H9 (cell line): ENCODE measurements at regions not wholly inside any gene's neighbourhood (a gene's known extent, or its start where the extent isn't known, plus 50 kb on each side); places are given as distances from the start of the nearest gene placed in this dataset.

Source experiments
- DNase-seq: peaks from one replicate; pipeline ENCODE4 v3.0.0-alpha.2; 2017
- H2AFZ ChIP-seq: one replicate; pipeline ENCODE4 v1.6.1; 2013; ENCODE audit warnings: mild to moderate bottlenecking, low read length, control low read depth, moderate library complexity
- H2AK5ac ChIP-seq: 2 replicates; pipeline ENCODE4 v1.6.1; 2013; ENCODE audit warnings: low read length, control low read depth, mixed read lengths; ENCODE audit not compliant: insufficient read length
- H2BK120ac ChIP-seq: one replicate; pipeline ENCODE4 v1.6.1; 2013; ENCODE audit warnings: low read depth, mild to moderate bottlenecking, low read length, control low read depth, inconsistent platforms; ENCODE audit not compliant: poor library complexity, severe bottlenecking
- H2BK12ac ChIP-seq: 2 replicates; pipeline ENCODE4 v1.6.1; 2013; ENCODE audit warnings: low read length, control low read depth, mixed read lengths, low read depth; ENCODE audit not compliant: insufficient read length
- H2BK15ac ChIP-seq: 2 replicates; pipeline ENCODE4 v1.6.1; 2013; ENCODE audit warnings: low read depth, low read length, control low read depth
- H2BK20ac ChIP-seq: one replicate; pipeline ENCODE4 v1.6.1; 2013; ENCODE audit warnings: low read depth, mild to moderate bottlenecking, low read length, control low read depth, inconsistent platforms; ENCODE audit not compliant: poor library complexity, severe bottlenecking
- H2BK5ac ChIP-seq: 2 replicates; pipeline ENCODE4 v1.6.1; 2013; ENCODE audit warnings: low read length, control low read depth, mixed read lengths; ENCODE audit not compliant: insufficient read length
- H3K14ac ChIP-seq: 2 replicates; pipeline ENCODE4 v1.6.1; 2013; ENCODE audit warnings: low read length, control low read depth; ENCODE audit not compliant: insufficient read depth
- H3K18ac ChIP-seq: 2 replicates; pipeline ENCODE4 v1.6.1; 2013; ENCODE audit warnings: low read depth, mild to moderate bottlenecking, mixed read lengths, low read length, control low read depth; ENCODE audit not compliant: insufficient read length
- H3K23ac ChIP-seq: 2 replicates; pipeline ENCODE4 v1.6.1; 2013; ENCODE audit warnings: low read length, control low read depth, mixed read lengths, low read depth; ENCODE audit not compliant: insufficient read length
- H3K23me2 ChIP-seq: 2 replicates; pipeline ENCODE4 v1.6.1; 2013; ENCODE audit warnings: low read depth, mild to moderate bottlenecking, mixed read lengths, low read length, control low read depth; ENCODE audit not compliant: insufficient read length, poor library complexity, severe bottlenecking
- H3K27ac ChIP-seq: 2 replicates; pipeline ENCODE4 v1.5.1; 2013; ENCODE audit warnings: low read length, control low read depth, mixed read lengths, low read depth; ENCODE audit not compliant: insufficient read length
- H3K27me3 ChIP-seq: 2 replicates; pipeline ENCODE4 v1.6.1; 2013; ENCODE audit warnings: low read length, control low read depth, inconsistent platforms; ENCODE audit not compliant: insufficient read depth
- H3K4ac ChIP-seq: 2 replicates; pipeline ENCODE4 v1.6.1; 2013; ENCODE audit warnings: low read depth, mild to moderate bottlenecking, control low read depth, inconsistent platforms, low read length, moderate library complexity
- H3K4me1 ChIP-seq: 2 replicates; pipeline ENCODE4 v1.6.1; 2013; ENCODE audit warnings: low read length, control low read depth, inconsistent platforms; ENCODE audit not compliant: insufficient read depth
- H3K4me2 ChIP-seq: 2 replicates; pipeline ENCODE4 v1.6.1; 2013; ENCODE audit warnings: low read length, control low read depth, mixed read lengths; ENCODE audit not compliant: insufficient read length, insufficient read depth
- H3K56ac ChIP-seq: 2 replicates; pipeline ENCODE4 v1.6.1; 2013; ENCODE audit warnings: low read depth, mild to moderate bottlenecking, mixed read lengths, low read length, control low read depth; ENCODE audit not compliant: insufficient read length
- H3K79me1 ChIP-seq: 2 replicates; pipeline ENCODE4 v1.6.1; 2013; ENCODE audit warnings: low read depth, mild to moderate bottlenecking, moderate library complexity, low read length, control low read depth, inconsistent platforms; ENCODE audit not compliant: insufficient read depth, poor library complexity, severe bottlenecking
- H3K79me2 ChIP-seq: 2 replicates; pipeline ENCODE4 v1.6.1; 2013; ENCODE audit warnings: low read length, control low read depth, inconsistent platforms; ENCODE audit not compliant: insufficient read depth
- H3K9ac ChIP-seq: 2 replicates; pipeline ENCODE4 v1.6.1; 2013; ENCODE audit warnings: low read length, control low read depth, mixed read lengths; ENCODE audit not compliant: insufficient read length; ENCODE audit errors: extremely low read depth
- H3K9me3 ChIP-seq: one replicate; pipeline ENCODE4 v1.6.1; 2013; ENCODE audit warnings: low read depth, low read length, inconsistent platforms; ENCODE audit not compliant: control insufficient read depth
- H3T11ph ChIP-seq: one replicate; pipeline ENCODE4 v1.6.1; 2013; ENCODE audit warnings: mild to moderate bottlenecking, low read length, control low read depth, inconsistent platforms
- H4K20me1 ChIP-seq: one replicate; pipeline ENCODE4 v1.6.1; 2013; ENCODE audit not compliant: control insufficient read depth, insufficient read length, insufficient read depth
- H4K5ac ChIP-seq: 2 replicates; pipeline ENCODE4 v1.6.1; 2013; ENCODE audit warnings: low read depth, mild to moderate bottlenecking, mixed read lengths, low read length, control low read depth; ENCODE audit not compliant: insufficient read length
- H4K8ac ChIP-seq: replicated peaks from 2 replicates; pipeline ENCODE4 v1.6.1; 2013; ENCODE audit warnings: low read length, control low read depth, mixed read lengths, low read depth; ENCODE audit not compliant: insufficient read length
- H4K91ac ChIP-seq: 2 replicates; pipeline ENCODE4 v1.6.1; 2013; ENCODE audit warnings: low read depth, mild to moderate bottlenecking, moderate library complexity, mixed read lengths, low read length, control low read depth; ENCODE audit not compliant: insufficient read length
- H3K27ac Mint-ChIP-seq, 3 experiments: 2 replicates in 2 of 3; 3 replicates in 1 of 3; pipeline ENCODE4 v1.8.0; 2020 to 2021; ENCODE audit warnings: mixed read lengths in 3 of 3, mild to moderate bottlenecking in 1 of 3, moderate library complexity in 1 of 3
- H3K27me3 Mint-ChIP-seq: 2 replicates; pipeline ENCODE4 v1.8.0; 2021; ENCODE audit warnings: low read depth, mild to moderate bottlenecking, moderate library complexity, mixed read lengths
- H3K36me3 Mint-ChIP-seq, 3 experiments: 2 replicates in 2 of 3; 3 replicates in 1 of 3; pipeline ENCODE4 v1.8.0; 2020 to 2021; ENCODE audit warnings: low read depth in 3 of 3, mixed read lengths in 3 of 3; ENCODE audit not compliant: insufficient read depth in 1 of 3
- H3K4me1 Mint-ChIP-seq, 2 experiments: 2 replicates each; pipeline ENCODE4 v1.8.0; 2020; ENCODE audit warnings: mixed read lengths in 2 of 2
- H3K4me3 Mint-ChIP-seq, 2 experiments: 2 replicates in 1 of 2; 3 replicates in 1 of 2; pipeline ENCODE4 v1.8.0; 2020 to 2021; ENCODE audit warnings: mild to moderate bottlenecking in 2 of 2, mixed read lengths in 2 of 2, moderate library complexity in 1 of 2
- H3K9me3 Mint-ChIP-seq, 2 experiments: 2 replicates in 1 of 2; 3 replicates in 1 of 2; pipeline ENCODE4 v1.8.0; 2020; ENCODE audit warnings: mild to moderate bottlenecking in 2 of 2, mixed read lengths in 2 of 2, moderate library complexity in 1 of 2
- CTCF ChIP-seq: fragments of 200-600 bp; sonication (generic); conservative IDR thresholded peaks from 3 replicates; pipeline ENCODE4 v1.8.0; 2021; ENCODE audit warnings: antibody characterized with exemption, mild to moderate bottlenecking
- WGBS: extraction: QIAGEN DNeasy Blood & Tissue Kit; methylation state at CpG from one replicate; pipeline ENCODE4 v1.1.7; 2013; ENCODE audit warnings: missing lambda C conversion rate, low lambda C conversion rate, mixed read lengths; ENCODE audit not compliant: insufficient read length; ENCODE audit errors: extremely low coverage; 5-methylcytosine and 5-hydroxymethylcytosine counted together

- Histone ChIP-seq H3K56ac (no peak overlapping the region), H2AK5ac (no peak overlapping the region), H3K4me1 (no peaks in the 10 kb centered on the region), H3K18ac (no peak overlapping the region), H3T11ph (no peak overlapping the region), H4K5ac (no peak overlapping the region), H3K27ac (no peak overlapping the region), H2BK120ac (no peak overlapping the region), H3K79me1 (no peaks in the 10 kb centered on the region), H3K4me2 (no peak overlapping the region), H3K79me2 (no peaks in the 10 kb centered on the region), H3K9me3 (no peaks in the 10 kb centered on the region), H4K8ac (no peak overlapping the region), H4K91ac (no peak overlapping the region), H2BK12ac (no peak overlapping the region), H3K9ac (no peak overlapping the region), H2AFZ (no peak overlapping the region), H3K14ac (no peak overlapping the region), H3K27me3 (no peaks in the 10 kb centered on the region; the same call in 1 of the 2 replicates), H2BK15ac (no peak overlapping the region), H2BK5ac (no peak overlapping the region), H2BK20ac (no peak overlapping the region), H3K23ac (no peak overlapping the region), H3K4ac (no peak overlapping the region), H3K23me2 (no peaks in the 10 kb centered on the region), H4K20me1 (no peaks in the 10 kb centered on the region)
- Mint-ChIP-seq H3K9me3 (no peaks in the 10 kb centered on the region), H3K4me3 (no peak overlapping the region), H3K4me1 (peaks cover 5 to 7% of the 10 kb centered on the region in 2 experiments), H3K27ac (no peak overlapping the region), H3K36me3 (no peaks in the 10 kb centered on the region), H3K27me3 (peaks cover 11% of the 10 kb centered on the region)
- no peak for DNase-seq
- no CpG with 5 or more reads among the region's 2 CpGs for WGBS
- TF ChIP-seq CTCF, result no peak
These were observed 153.1 kb upstream of the RPH3A start for GRCh38 chr12:112638420-112638819.
